GM19372 (cell line): ENCODE measurements at regions not wholly inside any gene's neighbourhood (a gene's known extent, or its start where the extent isn't known, plus 50 kb on each side); places are given as distances from the start of the nearest gene placed in this dataset.
A peak's percentile ranks its signal among the peaks of the same experiment; 100 is the strongest.

Source experiments
- ATAC-seq: cut with Tn5 transposase; IDR thresholded peaks from one replicate; pipeline ENCODE4 v1.9.1; 2021; ENCODE audit warnings: mild to moderate bottlenecking, low read depth, moderate library complexity; ENCODE audit not compliant: unreplicated experiment

DNA sequence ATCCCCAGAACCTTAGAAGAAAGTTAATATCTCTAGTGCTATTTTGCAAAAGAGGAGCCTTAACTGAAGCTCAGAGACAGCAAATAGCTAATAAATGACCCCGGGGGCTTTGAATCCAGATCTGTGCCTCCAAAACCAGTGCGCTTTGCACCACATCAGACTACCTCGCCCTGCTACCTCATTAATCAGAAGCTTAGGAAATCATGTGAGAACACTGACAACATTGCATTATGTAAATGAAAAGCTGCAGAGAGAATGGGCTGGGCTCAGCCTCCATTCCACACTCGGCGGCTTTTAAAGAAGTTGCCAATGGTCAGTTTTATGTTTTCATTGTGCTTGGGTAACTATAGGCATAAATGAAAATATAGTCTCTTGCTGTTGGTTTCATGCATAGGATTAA lies 54.0 kb upstream of the STMND1 start:
- ATAC-seq: no peak

DNA sequence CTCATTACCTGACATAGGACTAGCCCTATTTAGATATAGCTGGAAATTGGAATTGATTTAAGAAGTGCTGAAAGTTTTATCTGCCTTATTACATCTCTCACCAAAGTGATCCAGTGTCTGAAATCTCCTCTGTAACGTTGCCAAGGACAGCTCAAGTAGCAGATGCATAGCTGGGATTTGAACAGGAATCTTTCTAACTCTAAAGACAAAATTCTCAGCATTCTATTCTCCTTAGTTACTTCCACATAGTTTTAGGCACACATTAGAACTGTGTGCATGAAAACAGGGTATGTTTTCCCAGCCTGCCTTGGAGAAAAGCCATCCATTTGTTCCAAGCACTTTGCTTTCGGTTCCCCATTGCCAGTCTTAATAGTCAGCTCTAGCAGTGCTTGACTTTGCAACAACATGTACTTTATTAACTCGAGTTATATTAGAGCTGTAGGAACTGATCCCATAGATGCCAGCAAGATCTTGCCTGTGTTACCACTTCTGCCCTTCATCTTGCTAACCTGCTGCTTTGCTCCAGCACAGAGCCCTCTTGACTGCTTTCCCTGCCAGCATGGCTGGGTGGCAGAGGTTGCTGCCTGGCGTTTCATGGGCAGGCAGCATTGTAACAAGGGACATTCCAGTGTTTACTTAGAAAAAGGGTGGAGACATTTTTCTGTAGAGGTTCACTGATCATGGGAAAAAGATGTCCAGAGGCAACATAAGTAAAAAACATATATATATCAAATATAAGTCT lies 56.1 kb upstream of the STMND1 start:
- ATAC-seq: no peak

DNA sequence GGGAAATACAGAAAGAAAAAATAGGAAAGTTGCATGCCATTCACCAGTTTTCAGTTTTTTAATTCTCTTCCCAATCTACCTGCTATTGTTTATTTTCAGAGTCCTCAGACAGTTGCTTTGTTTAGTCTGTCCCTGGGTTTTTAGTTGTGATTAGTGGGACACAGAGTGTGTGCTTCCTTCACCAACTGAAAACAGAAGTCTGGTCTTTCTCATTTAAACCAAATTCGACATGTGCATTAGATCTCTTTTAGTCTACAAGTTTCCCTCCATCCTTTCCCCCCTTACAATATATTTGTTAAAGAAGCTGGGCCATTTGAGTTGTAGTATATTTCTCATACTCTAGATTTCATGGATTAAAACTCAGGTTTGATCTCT lies 58.7 kb upstream of the STMND1 start:
- no peak for ATAC-seq

DNA sequence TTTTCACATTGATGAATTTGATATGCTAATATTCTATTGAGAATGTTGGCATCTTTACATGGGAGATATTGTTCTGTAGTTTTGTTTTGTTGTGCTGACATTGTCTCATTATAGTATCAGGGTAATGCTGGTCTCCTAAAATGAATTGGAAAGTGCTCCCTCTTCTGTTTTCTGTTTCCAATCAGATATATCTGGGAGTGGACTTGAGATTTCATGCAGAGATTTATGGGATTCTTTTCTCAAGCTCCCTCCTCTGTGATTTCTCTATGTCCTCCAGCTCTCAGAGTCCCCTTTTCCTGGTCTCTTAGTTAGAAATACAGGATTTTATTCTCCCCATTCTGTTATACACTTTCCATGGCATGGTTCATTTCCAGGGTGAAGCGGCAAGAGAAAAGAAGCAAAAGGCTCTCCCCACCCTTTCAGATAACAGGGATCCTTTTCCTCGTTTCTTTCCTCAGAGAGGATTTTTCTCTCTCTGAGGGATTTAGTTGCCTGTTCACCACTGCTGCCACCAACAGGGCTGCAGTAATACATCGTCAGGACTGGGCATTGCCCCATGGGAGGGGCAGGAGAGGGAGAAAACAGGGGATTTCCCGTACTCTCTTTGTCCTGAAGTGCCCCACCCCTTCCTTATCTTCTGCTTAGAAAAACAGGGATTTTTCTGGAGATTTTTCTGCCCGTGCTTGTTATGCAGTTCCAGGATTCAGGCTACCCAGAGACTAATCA lies 59.3 kb upstream of the STMND1 start:
- no peak for ATAC-seq

DNA sequence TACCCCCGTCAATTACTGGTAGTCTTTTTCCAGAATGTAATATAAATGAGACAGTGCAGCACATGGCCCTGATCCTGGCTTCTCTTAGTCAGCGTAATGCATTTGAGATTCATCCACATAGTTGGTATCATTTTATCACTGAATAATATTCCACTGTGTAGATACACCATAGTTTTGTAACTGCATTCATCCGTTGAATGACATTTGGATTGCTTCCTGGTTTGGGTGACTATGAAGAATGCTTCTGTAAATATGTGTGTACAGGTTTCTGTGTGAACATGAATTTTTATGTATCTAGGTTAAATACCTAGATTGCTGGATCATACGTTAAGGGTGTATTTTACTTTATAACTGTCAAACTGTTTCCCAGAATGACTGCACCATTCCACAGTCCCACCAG lies 62.6 kb upstream of the STMND1 start:
- ATAC-seq: no peak

DNA sequence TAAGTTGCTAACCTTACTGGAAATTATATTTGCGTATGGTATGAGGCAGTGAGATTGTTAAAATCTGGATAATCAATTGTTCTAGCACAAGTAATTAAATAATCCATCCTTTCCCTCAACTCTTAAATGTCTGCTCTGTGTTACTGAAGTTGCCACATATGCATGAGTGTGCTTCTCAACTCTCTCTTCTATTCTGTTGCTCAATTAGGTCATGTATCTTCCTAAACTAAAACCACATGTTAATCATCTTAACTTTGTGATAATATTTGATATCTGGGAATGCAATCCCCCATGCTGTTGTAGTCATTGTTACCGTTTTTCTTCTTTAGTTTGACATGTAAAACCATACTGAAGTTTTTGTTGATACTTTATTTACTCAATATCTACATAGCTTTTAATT lies 63.5 kb upstream of the STMND1 start:
- ATAC-seq: no peak

DNA sequence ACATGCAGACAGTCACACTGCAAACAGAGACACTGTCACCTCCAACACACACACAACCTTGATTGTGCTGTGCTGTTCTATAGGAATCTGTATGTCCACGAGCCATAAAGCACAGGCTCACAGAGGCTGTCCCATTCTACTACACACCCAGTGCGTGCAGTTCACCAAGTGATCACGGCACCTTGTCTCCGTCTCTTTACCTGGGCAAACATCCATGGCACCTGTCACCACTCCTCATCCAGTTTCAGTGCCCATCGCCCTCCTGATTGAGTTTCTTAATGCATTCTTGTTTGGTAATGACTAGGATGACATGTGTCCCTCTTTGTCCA lies 65.8 kb upstream of the STMND1 start:
- no peak for ATAC-seq

DNA sequence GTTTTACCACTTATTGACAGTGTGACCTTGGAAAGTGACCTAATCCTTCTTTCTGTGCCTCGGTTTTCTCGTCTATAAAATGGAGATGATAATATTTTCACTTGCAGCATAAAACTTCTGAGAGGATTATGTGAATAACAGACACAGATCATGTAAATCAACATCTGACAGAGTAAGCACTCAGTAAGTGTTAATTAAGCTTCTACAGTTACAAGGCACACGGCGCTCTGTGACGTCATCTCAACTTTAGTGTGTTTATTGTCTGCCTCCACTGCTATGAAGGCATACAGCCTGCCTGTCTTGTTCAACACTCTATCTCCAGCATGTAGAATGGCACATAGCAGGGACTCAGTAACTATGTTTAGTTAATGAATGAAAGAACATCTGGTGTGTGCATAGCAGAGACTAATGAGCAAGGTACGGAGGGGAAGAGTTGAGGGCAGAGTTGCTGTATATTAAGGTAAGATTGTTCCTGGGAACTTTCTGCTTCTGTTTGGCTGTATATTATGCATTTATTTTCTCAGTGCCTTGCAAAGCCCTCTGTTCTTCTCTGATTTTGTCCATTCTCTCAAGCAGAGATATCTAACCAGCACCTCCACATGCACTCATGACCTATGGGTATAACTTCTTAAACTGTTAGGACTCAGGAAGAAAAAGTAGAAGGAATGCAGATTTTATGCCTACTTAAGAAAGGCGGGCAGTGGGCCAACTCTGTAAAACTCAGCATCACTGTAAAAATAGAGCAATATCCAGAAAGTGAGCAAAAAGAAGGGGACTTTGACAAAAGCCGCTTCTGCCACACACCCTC lies 66.4 kb upstream of the STMND1 start:
- ATAC-seq: no peak

DNA sequence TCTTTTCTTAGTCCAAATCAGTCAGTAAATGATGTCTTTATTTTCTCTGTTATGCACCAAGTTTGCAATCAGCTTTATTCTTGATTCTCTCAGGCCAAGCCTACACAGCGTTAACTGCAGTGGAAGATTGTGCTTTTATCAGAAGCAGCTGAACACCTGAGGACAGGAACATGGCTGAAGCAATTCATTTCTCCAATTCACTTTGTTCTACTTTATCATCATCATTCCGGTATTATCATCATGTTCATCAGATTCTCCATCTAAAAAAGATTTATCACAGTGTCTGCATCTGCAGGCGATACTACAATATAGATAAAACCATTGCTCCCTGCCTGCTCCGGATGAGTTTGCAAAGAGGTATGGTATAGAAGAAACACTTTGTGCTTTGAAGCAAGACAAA lies 68.1 kb upstream of the STMND1 start:
- ATAC-seq: no peak

DNA sequence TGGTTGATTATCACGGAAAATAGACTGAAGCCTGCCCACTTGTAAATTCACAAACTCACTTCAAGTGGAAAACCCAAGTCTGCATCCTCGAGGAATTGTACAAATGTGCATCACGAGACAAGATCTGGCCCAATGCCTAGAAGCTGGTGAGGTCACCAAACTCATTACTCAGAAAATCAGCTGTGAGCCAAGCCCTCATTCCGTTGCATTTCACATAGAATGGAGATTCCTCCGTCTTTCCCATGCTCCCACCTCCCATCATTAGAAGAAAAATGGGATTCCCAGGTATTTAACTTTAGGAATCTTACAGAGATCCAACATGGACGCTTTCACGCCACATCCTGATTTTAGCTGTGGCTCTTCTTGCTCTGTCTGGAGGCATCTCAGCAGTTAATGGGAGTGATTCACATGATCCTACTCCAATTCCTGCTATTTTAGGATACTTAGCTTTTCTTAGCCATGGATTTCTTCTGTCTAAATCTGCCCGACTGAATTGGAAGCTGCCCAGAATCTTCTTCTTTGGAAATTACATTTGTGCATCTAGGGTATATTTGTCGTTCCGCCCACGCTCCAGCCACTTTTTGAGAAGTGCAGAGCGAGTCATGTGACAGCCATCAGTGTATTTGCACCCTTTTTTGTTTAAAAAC lies 68.7 kb upstream of the STMND1 start:
- ATAC-seq: no peak

DNA sequence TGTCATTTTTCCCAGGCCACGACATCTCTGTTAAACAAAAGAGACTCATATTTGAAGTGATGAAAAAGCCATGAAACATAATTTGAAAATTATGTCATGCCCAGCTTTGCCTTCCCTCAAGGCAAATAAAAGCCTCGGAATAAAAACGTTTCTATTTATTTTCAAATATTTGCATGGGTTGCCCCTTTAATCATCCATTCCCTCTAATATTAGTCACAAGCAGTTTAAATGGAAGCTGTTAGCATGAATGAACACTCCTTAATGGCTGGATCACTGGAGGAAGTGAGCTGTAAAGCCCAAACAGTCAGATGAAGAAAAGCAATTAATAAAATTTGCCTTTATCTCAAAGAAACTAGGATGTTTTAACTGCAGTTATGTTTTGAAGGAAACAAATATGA lies 69.3 kb upstream of the STMND1 start:
- no peak for ATAC-seq

DNA sequence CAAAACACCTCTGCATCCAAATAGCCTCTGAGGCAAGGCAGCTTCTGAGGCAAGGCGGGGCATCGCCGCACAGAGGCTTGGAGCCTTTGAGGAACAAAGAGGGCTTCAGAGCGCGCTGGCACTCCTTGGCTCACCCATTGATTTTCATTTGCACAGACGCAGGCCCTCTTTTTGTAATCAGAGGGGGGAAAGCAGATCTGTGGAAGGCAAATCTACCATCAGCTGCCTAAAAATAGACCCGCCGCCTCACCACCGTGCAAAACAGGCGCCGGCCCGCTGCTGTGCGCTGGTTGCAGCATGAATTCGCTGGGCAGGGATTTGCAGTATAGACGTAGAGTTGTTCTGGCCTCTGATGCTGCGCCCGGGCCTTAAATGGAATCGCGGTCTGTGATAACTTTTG lies 69.9 kb upstream of the STMND1 start:
- ATAC-seq: no peak

DNA sequence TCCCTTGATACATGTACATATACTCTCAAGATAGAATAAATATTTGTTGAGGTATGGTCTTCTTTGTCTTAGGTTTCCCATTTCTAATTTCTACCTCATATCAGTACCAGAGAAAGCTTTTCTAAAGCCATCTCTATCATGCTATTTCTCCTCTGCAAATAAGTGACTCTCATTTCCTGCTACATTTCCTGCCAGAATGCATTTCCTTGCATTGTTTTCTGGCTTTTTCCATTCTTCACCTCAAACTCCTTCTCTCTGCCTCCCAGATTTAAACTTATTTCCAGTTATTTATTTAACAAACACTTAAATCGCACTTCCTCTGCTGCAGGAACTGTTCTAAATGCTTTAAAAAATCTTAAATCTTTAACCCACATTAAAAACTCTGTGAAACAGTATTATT lies 74.4 kb upstream of the STMND1 start:
- no peak for ATAC-seq

DNA sequence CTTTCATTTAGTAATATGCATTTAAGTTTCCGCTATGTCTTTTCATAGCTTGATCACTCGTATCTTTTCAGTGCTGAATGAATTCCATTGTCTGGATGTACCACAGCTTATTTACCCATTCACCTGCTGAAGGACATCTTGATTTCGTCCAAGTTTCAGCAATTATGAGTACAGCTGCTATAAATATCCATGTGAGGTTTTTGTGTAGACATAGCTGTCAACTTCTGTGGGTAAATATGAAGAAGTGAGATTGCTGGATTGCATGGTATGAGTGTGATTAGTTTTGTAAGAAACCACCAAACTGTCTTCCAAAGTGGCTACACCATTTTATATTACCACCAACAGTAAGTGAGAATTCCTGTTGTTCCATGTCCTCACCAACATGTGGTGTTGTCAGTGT lies 79.2 kb upstream of the STMND1 start:
- ATAC-seq: no peak

DNA sequence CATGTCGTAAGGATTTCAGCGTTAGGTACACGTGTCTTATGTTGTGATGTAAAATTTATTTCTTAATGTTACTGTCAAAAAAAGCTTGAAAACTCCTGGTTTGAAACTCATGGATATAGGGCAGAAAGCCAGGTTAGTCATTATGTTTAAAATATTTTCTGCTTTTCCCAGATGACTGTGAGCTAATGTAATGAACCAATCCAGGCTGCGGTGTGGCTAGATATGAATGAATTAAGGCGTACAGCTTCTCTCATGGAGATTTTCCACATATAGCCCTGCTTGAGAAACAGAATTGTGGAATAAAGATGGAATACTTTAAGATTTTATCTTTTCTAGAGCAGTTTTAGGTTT lies 80.3 kb upstream of the STMND1 start:
- no peak for ATAC-seq

DNA sequence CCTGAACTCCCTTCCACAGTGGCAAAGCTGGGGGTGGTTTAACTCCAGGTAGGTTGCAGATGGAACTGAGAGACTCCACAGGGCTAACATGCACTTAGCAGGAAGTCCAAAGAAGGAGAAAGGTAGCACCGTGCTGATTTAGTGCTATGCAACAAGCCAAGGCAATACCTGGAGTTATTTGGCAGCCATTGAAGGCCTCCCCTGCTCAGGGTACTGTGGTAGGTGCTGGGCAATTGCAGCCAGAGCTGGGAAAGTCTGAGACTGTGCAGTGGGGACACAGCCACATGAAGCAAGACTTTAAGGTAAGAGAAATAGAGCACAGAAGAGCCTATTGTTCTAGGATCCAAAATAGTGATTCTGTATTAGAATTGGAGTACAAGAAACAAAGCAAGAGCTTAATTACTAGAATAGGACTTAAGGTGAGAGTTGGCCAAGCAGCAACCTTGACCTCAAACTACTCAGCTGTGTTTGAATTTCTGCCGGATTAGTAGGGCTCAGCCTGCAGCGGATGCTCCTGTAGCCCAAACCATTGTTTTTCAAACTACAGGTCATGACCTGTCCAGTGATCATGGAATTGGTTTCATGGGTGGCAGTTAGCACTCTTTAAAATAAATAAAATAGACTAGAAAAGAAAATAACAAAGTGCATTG lies 80.8 kb upstream of the STMND1 start:
- ATAC-seq: no peak

DNA sequence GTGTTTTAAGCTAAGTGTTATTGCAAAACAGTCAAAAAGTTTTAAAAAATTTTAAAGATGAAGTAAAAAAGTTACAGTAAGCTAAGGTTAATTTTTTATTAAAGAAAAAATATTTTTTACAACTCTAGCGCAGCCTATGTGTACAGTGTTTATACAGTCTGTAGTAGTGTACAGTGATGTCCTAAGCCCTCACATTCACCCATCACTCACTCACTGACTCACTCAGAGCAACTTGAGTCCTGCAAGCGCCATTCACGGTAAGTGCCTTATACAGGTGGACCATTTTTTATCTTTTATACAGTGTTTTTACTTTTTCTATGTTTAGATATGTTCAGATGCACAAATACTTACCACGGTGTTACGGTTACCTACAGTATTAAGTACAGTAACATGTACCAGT lies 83.4 kb upstream of the STMND1 start:
- no peak for ATAC-seq

DNA sequence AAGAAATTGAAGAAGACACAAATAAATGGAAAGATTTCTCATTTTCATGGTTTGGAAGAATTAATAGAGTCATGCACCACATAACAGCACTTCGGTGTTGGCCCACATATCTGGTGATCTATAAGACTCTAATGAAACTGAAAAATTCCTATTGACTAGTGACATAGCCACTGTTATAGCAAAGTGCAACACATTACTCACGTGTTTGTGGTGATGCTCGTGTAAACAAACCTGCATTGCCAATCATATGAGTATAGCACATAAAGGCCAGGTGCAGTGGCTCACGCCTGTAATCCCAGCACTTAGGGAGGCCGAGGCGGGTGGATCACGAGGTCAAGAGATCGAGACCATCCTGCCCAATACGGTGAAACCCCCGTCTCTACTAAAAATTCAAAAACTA lies 84.4 kb upstream of the STMND1 start:
- ATAC-seq: no peak

DNA sequence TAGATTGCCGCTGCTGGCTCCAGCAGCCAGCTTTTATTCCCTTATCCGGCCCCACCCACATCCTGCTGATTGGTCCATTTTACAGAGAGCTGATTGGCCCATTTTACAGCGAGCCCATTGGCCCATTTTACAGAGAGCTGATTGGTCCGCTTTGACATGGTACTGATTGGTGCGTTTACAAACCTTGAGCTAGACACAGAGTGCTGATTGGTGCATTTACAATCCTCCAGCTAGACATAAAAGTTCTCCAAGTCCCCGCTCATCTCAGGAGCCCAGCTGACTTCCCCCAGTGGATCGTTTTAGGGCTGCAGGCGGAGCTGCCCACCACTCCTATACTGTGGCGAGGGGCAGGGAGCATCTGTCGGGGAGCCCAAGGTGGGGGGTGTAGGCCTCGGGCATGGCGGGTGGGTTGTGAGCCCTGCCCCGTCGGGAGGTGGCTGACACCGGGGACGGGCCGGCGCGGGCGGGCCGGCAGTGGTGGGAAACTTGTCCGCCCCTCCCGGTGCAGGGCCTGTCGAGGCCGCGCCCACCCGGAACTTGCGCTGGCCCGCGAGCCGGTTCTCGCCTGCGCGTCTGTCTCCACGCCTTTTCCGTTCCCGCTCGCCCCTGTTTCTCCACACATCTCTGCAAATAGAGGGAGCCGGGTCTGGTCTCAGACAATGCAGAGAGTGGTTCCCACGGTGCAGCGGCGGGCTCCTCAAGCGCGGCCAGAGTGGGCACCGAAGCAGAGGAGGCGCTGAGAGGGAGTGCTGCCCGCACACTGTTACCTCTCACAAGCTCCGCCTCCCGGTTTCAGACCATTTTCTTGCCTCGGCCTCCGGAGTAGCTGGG lies 86.1 kb upstream of the STMND1 start:
- ATAC-seq: no peak

DNA sequence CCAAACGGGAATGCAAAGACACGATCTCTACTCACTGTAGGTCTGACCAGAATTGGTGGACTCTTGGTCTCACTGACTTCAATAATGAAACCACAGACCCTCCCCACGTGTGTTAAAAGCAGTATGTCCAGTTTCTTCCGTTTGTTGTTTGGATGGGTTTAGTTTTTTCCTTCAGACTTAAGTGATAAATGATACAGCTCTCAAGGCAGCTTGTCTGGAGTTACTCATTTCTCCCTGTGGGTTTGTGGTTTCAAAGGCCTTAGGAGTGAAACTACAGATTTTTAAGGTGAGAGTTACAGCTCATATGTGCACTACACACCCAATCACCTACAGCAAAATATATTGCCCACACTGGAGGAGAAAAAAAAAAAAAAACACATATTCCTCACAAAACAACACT lies 86.7 kb upstream of the STMND1 start:
- ATAC-seq: peak; percentile 89
